ENCODE measurements at regions not wholly inside any gene's neighbourhood (a gene's known extent, or its start where the extent isn't known, plus 50 kb on each side); places are given as distances from the start of the nearest gene placed in this dataset.

DNA sequence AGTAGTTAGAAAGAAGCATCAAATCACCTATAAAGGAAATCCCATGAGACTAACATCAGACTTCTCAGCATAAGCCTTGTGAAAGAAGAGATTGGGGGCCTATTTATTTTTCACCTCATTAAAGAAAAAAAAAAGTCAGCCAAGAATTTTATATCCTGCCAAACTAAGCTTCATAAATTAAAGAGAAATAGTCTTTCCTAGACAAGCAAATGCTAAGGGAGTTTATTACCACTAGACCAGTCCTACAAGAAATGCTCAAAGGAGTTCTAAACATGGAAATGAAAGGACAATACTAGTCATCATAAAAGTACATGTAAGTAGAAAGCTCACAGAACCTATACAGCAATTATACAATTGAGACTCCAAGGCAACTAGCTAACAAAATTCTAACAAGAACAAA, 96.5 kb upstream of the OLIG3 start:
- H3K4me3 ChIP-seq (ENCODE audit: low read length in 2 of 2) = no peak overlapping the region
- H3K27me3 ChIP-seq (ENCODE audit: control insufficient read depth in 2 of 2, insufficient read depth in 1 of 2, low read length in 1 of 2) = no peaks in the 10 kb centered on the region
- DNase-seq (ENCODE audit: low read depth in 6 of 9, low spot score in 9 of 9) = no peak
- no peaks in the 10 kb centered on the region for H3K36me3 ChIP-seq (ENCODE audit: control insufficient read depth in 2 of 2, insufficient read depth in 2 of 2, low read length in 1 of 2)
- peaks cover 0 to 11% of the 10 kb centered on the region in 2 donors for H3K9me3 ChIP-seq (ENCODE audit: control insufficient read depth in 2 of 2, insufficient read depth in 1 of 2, low read length in 1 of 2)
- H3K27ac ChIP-seq (ENCODE audit: low read depth in 1 of 2, low read length in 1 of 2) = no peak overlapping the region
- no peaks in the 10 kb centered on the region for H3K4me1 ChIP-seq (ENCODE audit: control insufficient read depth in 2 of 2, insufficient read depth in 2 of 2, low read length in 2 of 2)

DNA sequence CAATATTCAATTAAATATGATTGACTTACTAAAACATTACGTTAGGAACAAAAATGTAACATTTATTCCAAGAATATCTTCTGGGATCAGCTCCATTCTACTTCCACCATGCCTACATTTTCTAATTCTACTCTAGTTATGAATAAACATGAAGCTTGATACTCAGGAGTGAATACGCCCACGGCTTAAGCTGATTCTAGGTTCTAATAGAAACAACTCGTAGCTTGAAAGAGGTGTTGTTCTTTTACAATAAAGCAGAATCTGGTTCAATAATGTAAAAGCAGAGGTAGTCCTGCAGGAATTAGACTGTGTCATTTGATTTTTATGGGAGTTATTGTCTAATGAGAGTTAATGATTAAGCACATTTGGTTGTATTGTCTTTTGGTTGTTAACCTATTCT, 107.3 kb upstream of the OLIG3 start:
- no peak for DNase-seq (ENCODE audit: low read depth in 6 of 9, low spot score in 9 of 9)
- Histone ChIP-seq H3K27me3 (ENCODE audit: control insufficient read depth in 2 of 2, insufficient read depth in 1 of 2, low read length in 1 of 2) (peaks cover 0 to 2% of the 10 kb centered on the region in 2 donors), H3K27ac (ENCODE audit: low read depth in 1 of 2, low read length in 1 of 2) (no peak overlapping the region), H3K9me3 (ENCODE audit: control insufficient read depth in 2 of 2, insufficient read depth in 1 of 2, low read length in 1 of 2) (no peaks in the 10 kb centered on the region), H3K36me3 (ENCODE audit: control insufficient read depth in 2 of 2, insufficient read depth in 2 of 2, low read length in 1 of 2) (no peaks in the 10 kb centered on the region), H3K4me1 (ENCODE audit: control insufficient read depth in 2 of 2, insufficient read depth in 2 of 2, low read length in 2 of 2) (no peaks in the 10 kb centered on the region), H3K4me3 (ENCODE audit: low read length in 2 of 2) (no peak overlapping the region)
- WGBS = 87% methylated on average over 4 of the region's 4 CpGs

DNA sequence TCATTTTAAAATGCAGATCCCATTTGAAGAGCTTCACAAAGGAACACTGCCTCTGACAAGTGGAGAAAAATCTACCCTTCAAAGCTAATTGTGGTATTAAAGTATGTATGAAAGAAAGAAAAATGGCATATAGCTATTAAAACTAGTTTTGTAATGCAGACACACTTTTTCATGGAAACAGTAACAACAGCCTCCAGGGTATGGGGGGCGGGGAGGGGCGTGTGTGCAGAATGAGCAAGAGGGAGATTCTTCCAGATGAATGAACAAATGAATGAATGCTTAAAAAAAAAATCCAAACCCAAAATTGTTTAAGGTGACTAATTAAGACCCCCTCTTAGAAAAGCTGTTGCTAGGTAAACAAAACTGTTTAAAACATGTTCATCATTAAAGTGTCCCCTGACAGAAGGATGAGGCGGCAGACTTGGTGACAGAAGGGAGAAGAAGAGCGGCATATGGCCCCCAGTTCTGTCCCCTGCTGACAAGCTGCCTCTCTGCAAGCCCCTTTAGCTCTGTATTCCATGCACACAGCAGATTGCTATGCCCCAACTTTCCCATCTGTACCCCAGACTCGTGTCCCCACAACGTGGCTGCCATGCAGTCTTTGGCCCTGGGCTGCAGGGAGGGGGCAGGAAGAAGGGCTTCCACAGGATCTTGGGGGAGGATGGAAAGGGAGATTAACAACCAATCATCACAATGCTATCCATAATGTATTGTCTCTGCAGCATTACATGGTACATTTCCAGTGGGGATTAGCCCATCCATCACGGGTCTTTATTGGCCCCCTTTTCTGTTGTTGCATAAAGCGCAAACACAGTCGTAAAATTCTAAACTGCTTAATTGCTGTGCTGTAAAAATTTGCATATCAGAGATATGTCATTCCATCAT, 108.4 kb upstream of the OLIG3 start:
- no peak for DNase-seq (ENCODE audit: low read depth in 6 of 9, low spot score in 9 of 9)
- no peaks in the 10 kb centered on the region for H3K4me1 ChIP-seq (ENCODE audit: control insufficient read depth in 2 of 2, insufficient read depth in 2 of 2, low read length in 2 of 2)
- peaks cover 0 to 2% of the 10 kb centered on the region in 2 donors for H3K27me3 ChIP-seq (ENCODE audit: control insufficient read depth in 2 of 2, insufficient read depth in 1 of 2, low read length in 1 of 2)
- no peaks in the 10 kb centered on the region for H3K36me3 ChIP-seq (ENCODE audit: control insufficient read depth in 2 of 2, insufficient read depth in 2 of 2, low read length in 1 of 2)
- 85% methylated on average over 9 of the region's 9 CpGs for WGBS
- no peak overlapping the region for H3K4me3 ChIP-seq (ENCODE audit: low read length in 2 of 2)
- H3K27ac ChIP-seq (ENCODE audit: low read depth in 1 of 2, low read length in 1 of 2) = no peak overlapping the region
- H3K9me3 ChIP-seq (ENCODE audit: control insufficient read depth in 2 of 2, insufficient read depth in 1 of 2, low read length in 1 of 2) = no peaks in the 10 kb centered on the region

DNA sequence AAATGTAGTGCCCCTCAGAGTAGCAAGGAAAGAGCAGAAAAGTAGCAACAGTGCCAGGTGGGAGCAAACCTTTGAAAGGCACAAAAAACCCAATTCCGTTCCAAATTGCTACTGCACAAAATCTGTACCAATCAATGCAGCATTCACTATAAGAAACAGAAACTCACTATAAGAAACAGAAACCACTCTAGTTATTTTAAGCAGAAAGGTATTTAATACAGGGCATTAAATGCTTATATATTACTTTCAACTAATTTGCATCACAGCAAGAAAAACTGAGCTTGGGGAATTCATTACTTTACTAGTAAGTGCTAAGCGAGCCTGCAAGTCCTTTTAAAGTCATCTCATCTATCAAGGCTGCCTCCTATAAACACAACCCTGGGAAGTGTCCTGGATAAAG, 116.5 kb upstream of the OLIG3 start:
- Histone ChIP-seq H3K27ac (ENCODE audit: low read depth in 1 of 2, low read length in 1 of 2) (no peak overlapping the region), H3K27me3 (ENCODE audit: control insufficient read depth in 2 of 2, insufficient read depth in 1 of 2, low read length in 1 of 2) (no peaks in the 10 kb centered on the region), H3K9me3 (ENCODE audit: control insufficient read depth in 2 of 2, insufficient read depth in 1 of 2, low read length in 1 of 2) (no peaks in the 10 kb centered on the region), H3K4me3 (ENCODE audit: low read length in 2 of 2) (no peak overlapping the region), H3K4me1 (ENCODE audit: control insufficient read depth in 2 of 2, insufficient read depth in 2 of 2, low read length in 2 of 2) (no peaks in the 10 kb centered on the region), H3K36me3 (ENCODE audit: control insufficient read depth in 2 of 2, insufficient read depth in 2 of 2, low read length in 1 of 2) (no peaks in the 10 kb centered on the region)
- WGBS = 92% methylated on average over 2 of the region's 2 CpGs
- no peak for DNase-seq (ENCODE audit: low read depth in 6 of 9, low spot score in 9 of 9)

DNA sequence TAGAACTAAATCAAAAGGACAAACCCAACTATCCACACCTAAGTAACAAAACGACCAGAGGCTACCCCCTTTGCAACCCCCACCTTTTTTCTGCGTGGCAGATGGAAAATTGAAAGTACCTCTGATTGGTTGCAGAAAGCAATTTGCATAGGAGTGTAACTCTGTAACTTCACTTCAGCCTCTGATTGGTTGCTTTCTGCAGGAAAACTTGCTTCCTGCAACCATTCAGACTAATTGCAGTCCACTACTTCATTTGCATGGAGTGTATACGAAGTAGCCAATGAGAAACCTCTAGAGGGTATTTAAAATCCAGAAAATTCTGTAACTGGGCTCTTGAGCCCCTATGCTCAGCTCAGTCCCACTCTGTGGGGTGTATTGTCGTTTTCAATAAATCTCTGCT, 129.1 kb upstream of the OLIG3 start:
- no peak overlapping the region for H3K27ac ChIP-seq (ENCODE audit: low read depth in 1 of 2, low read length in 1 of 2)
- H3K36me3 ChIP-seq (ENCODE audit: control insufficient read depth in 2 of 2, insufficient read depth in 2 of 2, low read length in 1 of 2) = no peaks in the 10 kb centered on the region
- H3K4me1 ChIP-seq (ENCODE audit: control insufficient read depth in 2 of 2, insufficient read depth in 2 of 2, low read length in 2 of 2) = no peaks in the 10 kb centered on the region
- no peaks in the 10 kb centered on the region for H3K9me3 ChIP-seq (ENCODE audit: control insufficient read depth in 2 of 2, insufficient read depth in 1 of 2, low read length in 1 of 2)
- 83% methylated on average over 4 of the region's 4 CpGs for WGBS
- H3K27me3 ChIP-seq (ENCODE audit: control insufficient read depth in 2 of 2, insufficient read depth in 1 of 2, low read length in 1 of 2) = no peaks in the 10 kb centered on the region
- no peak for DNase-seq (ENCODE audit: low read depth in 6 of 9, low spot score in 9 of 9)
- H3K4me3 ChIP-seq (ENCODE audit: low read length in 2 of 2) = no peak overlapping the region

DNA sequence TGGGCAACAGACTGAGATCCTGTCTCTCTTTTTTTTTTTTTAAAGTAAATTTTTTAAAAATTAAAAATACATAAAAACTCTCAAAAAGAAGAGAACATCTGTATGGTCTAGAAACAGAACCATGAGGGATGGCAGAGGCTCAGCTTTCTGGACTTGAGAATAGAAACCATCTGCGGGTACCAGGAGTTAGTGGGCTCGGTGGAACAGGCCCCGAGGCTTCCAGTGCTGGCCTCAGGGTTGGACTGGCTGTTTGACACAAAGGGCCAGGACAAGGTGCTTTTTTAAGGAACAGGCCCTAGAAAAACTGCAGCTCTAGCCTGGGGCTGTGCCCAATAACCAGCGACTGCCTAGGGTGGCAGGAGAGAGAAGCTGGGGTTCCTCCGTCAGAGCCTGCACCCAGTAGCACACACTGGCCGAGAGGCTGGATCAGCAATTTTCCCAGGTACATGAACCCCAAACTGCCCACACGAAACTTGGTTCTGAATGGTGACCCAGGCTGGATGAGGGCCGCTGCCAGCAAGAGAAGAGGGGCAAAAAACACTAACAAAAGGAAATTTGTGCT, 131.0 kb upstream of the OLIG3 start:
- no peak overlapping the region for H3K27ac ChIP-seq (ENCODE audit: low read depth in 1 of 2, low read length in 1 of 2)
- no peaks in the 10 kb centered on the region for H3K27me3 ChIP-seq (ENCODE audit: control insufficient read depth in 2 of 2, insufficient read depth in 1 of 2, low read length in 1 of 2)
- no peaks in the 10 kb centered on the region for H3K4me1 ChIP-seq (ENCODE audit: control insufficient read depth in 2 of 2, insufficient read depth in 2 of 2, low read length in 2 of 2)
- WGBS = 99% methylated on average over 8 of the region's 8 CpGs
- H3K4me3 ChIP-seq (ENCODE audit: low read length in 2 of 2) = no peak overlapping the region
- no peaks in the 10 kb centered on the region for H3K36me3 ChIP-seq (ENCODE audit: control insufficient read depth in 2 of 2, insufficient read depth in 2 of 2, low read length in 1 of 2)
- no peak for DNase-seq (ENCODE audit: low read depth in 6 of 9, low spot score in 9 of 9)
- no peaks in the 10 kb centered on the region for H3K9me3 ChIP-seq (ENCODE audit: control insufficient read depth in 2 of 2, insufficient read depth in 1 of 2, low read length in 1 of 2)

DNA sequence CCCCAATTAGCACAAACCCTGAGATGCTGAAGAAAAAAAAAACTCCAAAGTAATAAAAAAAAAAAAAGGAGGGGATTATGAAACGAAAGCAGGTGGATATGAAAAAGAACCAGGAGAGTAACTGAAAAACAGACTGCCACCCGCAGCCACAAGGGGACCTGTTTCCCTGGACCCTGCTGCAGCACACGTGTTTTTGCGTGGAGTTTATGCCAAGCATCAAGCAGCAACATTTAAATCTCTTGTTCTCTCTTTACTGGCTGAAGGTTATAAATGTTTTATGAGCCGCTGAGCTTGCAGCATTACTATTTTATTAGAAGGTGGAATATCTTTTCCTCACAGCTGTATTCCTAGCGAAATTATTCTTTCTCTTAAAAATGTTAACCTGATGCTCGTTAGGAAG, 131.6 kb upstream of the OLIG3 start:
- no peaks in the 10 kb centered on the region for H3K9me3 ChIP-seq (ENCODE audit: control insufficient read depth in 2 of 2, insufficient read depth in 1 of 2, low read length in 1 of 2)
- 88% methylated on average over 7 of the region's 7 CpGs for WGBS
- no peak for DNase-seq (ENCODE audit: low read depth in 6 of 9, low spot score in 9 of 9)
- H3K4me1 ChIP-seq (ENCODE audit: control insufficient read depth in 2 of 2, insufficient read depth in 2 of 2, low read length in 2 of 2) = no peaks in the 10 kb centered on the region
- H3K27ac ChIP-seq (ENCODE audit: low read depth in 1 of 2, low read length in 1 of 2) = no peak overlapping the region
- H3K4me3 ChIP-seq (ENCODE audit: low read length in 2 of 2) = no peak overlapping the region
- H3K27me3 ChIP-seq (ENCODE audit: control insufficient read depth in 2 of 2, insufficient read depth in 1 of 2, low read length in 1 of 2) = no peaks in the 10 kb centered on the region
- H3K36me3 ChIP-seq (ENCODE audit: control insufficient read depth in 2 of 2, insufficient read depth in 2 of 2, low read length in 1 of 2) = no peaks in the 10 kb centered on the region

DNA sequence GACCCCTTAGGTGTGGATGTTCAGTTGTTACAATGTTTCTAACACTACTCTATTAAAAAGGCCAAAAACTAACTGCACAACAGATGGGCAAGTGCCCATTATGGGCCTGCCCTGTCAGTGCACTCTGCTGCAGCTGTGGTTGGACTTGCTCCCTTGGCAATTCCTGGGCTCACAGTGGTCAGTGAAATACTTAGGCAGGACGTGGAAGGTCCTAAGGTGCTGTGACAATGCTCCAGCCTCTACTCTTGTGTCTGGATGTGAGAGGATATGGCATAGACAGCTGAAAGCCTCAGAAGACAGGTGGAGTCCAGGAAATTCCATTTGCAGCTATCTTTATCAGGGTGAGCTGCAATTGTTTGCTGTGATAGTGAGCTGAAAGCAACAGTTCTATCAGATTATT, 136.5 kb upstream of the OLIG3 start:
- no peak overlapping the region for H3K4me3 ChIP-seq (ENCODE audit: low read length in 2 of 2)
- 93% methylated on average over 1 of the region's 1 CpG for WGBS
- DNase-seq (ENCODE audit: low read depth in 6 of 9, low spot score in 9 of 9) = no peak
- H3K9me3 ChIP-seq (ENCODE audit: control insufficient read depth in 2 of 2, insufficient read depth in 1 of 2, low read length in 1 of 2) = no peaks in the 10 kb centered on the region
- H3K27me3 ChIP-seq (ENCODE audit: control insufficient read depth in 2 of 2, insufficient read depth in 1 of 2, low read length in 1 of 2) = no peaks in the 10 kb centered on the region
- no peaks in the 10 kb centered on the region for H3K36me3 ChIP-seq (ENCODE audit: control insufficient read depth in 2 of 2, insufficient read depth in 2 of 2, low read length in 1 of 2)
- no peaks in the 10 kb centered on the region for H3K4me1 ChIP-seq (ENCODE audit: control insufficient read depth in 2 of 2, insufficient read depth in 2 of 2, low read length in 2 of 2)
- no peak overlapping the region for H3K27ac ChIP-seq (ENCODE audit: low read depth in 1 of 2, low read length in 1 of 2)

DNA sequence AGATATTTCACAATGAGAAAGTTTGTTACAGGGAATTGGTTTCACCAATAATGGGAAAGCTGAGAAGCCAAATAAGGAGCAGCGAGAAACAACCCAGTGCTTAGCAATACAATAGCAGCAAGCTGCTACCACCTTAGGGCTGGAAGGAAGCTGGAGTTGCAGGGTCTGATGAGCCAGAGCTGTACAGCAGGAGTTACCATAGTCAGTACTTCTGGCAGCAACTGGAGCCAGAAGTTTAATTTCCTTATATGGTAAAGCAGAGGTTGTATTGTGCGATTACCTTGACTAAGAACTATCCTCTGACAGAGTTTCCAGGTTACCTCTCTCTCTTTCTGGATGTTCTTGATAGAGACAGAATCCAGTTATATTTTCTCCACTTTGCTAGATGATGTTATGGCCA, 137.1 kb upstream of the OLIG3 start:
- no peak for DNase-seq (ENCODE audit: low read depth in 6 of 9, low spot score in 9 of 9)
- H3K27me3 ChIP-seq (ENCODE audit: control insufficient read depth in 2 of 2, insufficient read depth in 1 of 2, low read length in 1 of 2) = no peaks in the 10 kb centered on the region
- 98% methylated on average over 2 of the region's 2 CpGs for WGBS

More for the DNA sequence above, 137.1 kb upstream of the OLIG3 start:
- Histone ChIP-seq H3K27ac (ENCODE audit: low read depth in 1 of 2, low read length in 1 of 2) (no peak overlapping the region), H3K4me1 (ENCODE audit: control insufficient read depth in 2 of 2, insufficient read depth in 2 of 2, low read length in 2 of 2) (no peaks in the 10 kb centered on the region), H3K4me3 (ENCODE audit: low read length in 2 of 2) (no peak overlapping the region), H3K9me3 (ENCODE audit: control insufficient read depth in 2 of 2, insufficient read depth in 1 of 2, low read length in 1 of 2) (no peaks in the 10 kb centered on the region), H3K36me3 (ENCODE audit: control insufficient read depth in 2 of 2, insufficient read depth in 2 of 2, low read length in 1 of 2) (no peaks in the 10 kb centered on the region)

Measured in thymus (tissue), 11 donors.